SK-N-SH (cell line): ENCODE measurements at regions not wholly inside any gene's neighbourhood (a gene's known extent, or its start where the extent isn't known, plus 50 kb on each side); places are given as distances from the start of the nearest gene placed in this dataset.

ENCODE experiments used
- GABPA ChIP-seq: IDR thresholded peaks from 2 replicates; pipeline ENCODE4 v1.4.0; 2012; ENCODE audit warnings: low read depth, mild to moderate bottlenecking
- RAD21 ChIP-seq: IDR thresholded peaks from 2 replicates; pipeline ENCODE4 v1.6.1; 2012; ENCODE audit warnings: mild to moderate bottlenecking, low read length
- RFX5 ChIP-seq: IDR thresholded peaks from 2 replicates; pipeline ENCODE4 v1.6.1; 2012; ENCODE audit warnings: mild to moderate bottlenecking, improper control_type of control experiment, low read length
- TAF1 ChIP-seq: IDR thresholded peaks from 2 replicates; pipeline ENCODE4 v1.6.1; 2012; ENCODE audit warnings: low read depth, mild to moderate bottlenecking, low read length, moderate library complexity, borderline replicate concordance
- TF ChIP-seq, protein P1 (sequence below): fragments of 200-600 bp; sonication (generic); IDR thresholded peaks from 2 replicates; pipeline ENCODE4 v1.6.1; 2017; ENCODE audit warnings: antibody characterized with exemption, mild to moderate bottlenecking, moderate library complexity
- TF ChIP-seq, protein P2 (sequence below): IDR thresholded peaks from 2 replicates; pipeline ENCODE4 v1.4.0; 2012; ENCODE audit warnings: low read depth

DNA sequence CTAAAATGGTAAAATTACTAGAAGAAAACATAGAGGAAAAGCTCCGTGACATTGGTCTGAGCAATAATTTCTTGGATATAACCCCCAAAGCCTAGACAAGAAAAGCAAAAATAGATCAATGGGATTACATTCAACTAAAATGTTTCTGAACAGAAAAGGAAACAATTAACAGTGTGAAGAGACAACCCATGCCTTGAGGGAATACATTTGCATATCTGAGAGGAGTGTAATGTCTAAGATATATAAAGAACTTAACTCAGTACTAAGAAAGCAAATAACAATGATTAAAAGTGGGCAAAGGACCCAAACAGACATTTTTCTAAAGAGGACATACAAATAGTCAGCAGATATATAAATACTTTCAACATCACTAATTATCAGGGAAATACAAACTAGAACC lies 206.2 kb downstream of the VAPA start:
- TF ChIP-seq, protein P1, sequence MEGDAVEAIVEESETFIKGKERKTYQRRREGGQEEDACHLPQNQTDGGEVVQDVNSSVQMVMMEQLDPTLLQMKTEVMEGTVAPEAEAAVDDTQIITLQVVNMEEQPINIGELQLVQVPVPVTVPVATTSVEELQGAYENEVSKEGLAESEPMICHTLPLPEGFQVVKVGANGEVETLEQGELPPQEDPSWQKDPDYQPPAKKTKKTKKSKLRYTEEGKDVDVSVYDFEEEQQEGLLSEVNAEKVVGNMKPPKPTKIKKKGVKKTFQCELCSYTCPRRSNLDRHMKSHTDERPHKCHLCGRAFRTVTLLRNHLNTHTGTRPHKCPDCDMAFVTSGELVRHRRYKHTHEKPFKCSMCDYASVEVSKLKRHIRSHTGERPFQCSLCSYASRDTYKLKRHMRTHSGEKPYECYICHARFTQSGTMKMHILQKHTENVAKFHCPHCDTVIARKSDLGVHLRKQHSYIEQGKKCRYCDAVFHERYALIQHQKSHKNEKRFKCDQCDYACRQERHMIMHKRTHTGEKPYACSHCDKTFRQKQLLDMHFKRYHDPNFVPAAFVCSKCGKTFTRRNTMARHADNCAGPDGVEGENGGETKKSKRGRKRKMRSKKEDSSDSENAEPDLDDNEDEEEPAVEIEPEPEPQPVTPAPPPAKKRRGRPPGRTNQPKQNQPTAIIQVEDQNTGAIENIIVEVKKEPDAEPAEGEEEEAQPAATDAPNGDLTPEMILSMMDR, result no peak
- no peak for TF ChIP-seq TAF1
- TF ChIP-seq RFX5, result no peak
- TF ChIP-seq, protein P2, sequence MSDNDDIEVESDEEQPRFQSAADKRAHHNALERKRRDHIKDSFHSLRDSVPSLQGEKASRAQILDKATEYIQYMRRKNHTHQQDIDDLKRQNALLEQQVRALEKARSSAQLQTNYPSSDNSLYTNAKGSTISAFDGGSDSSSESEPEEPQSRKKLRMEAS, result no peak
- TF ChIP-seq GABPA, result no peak
- TF ChIP-seq RAD21, result no peak
